ENCODE measurements at regions not wholly inside any gene's neighbourhood (a gene's known extent, or its start where the extent isn't known, plus 50 kb on each side); places are given as distances from the start of the nearest gene placed in this dataset.

GRCh38 chr5:175282611-175283225 is 161.3 kb downstream of the DRD1 start:
- no peak for DNase-seq

GRCh38 chr5:175281714-175282113 is 162.3 kb downstream of the DRD1 start:
- no peak for DNase-seq

- no peak for DNase-seq
Measured at GRCh38 chr5:175281257-175281656, 162.7 kb downstream of the DRD1 start.

GRCh38 chr5:175279506-175279905 is 164.5 kb downstream of the DRD1 start:
- no peak for DNase-seq

GRCh38 chr5:175275748-175276147 is 168.2 kb downstream of the DRD1 start:
- DNase-seq: no peak

- no peak for DNase-seq
Measured at GRCh38 chr5:175275097-175275496, 168.9 kb downstream of the DRD1 start.

- DNase-seq: no peak
Measured at GRCh38 chr5:175274171-175274570, 169.8 kb downstream of the DRD1 start.

GRCh38 chr5:175264406-175264805 is 179.6 kb downstream of the DRD1 start:
- DNase-seq: no peak

- DNase-seq: no peak
Measured at GRCh38 chr5:175263776-175264175, 180.2 kb downstream of the DRD1 start.

- DNase-seq: no peak
Measured at GRCh38 chr5:175261526-175261925, 182.5 kb downstream of the DRD1 start.

- no peak for DNase-seq
Measured at GRCh38 chr5:175261037-175261436, 182.9 kb downstream of the DRD1 start.

GRCh38 chr5:175257847-175258194 is 186.2 kb downstream of the DRD1 start:
- no peak for DNase-seq

GRCh38 chr5:175257128-175257846 is 186.7 kb downstream of the DRD1 start:
- DNase-seq: peak; percentile 25

GRCh38 chr5:175254155-175254554 is 189.8 kb downstream of the DRD1 start:
- peak; percentile 48 for DNase-seq

GRCh38 chr5:175253597-175253996 is 190.4 kb downstream of the DRD1 start:
- peak; percentile 52 for DNase-seq

GRCh38 chr5:175252234-175252805 is 191.7 kb downstream of the DRD1 start:
- DNase-seq: peak; percentile 52

GRCh38 chr5:175250426-175250825 is 193.6 kb downstream of the DRD1 start:
- no peak for DNase-seq

- DNase-seq: no peak
Measured at GRCh38 chr5:175248416-175248905, 195.5 kb downstream of the DRD1 start.

GRCh38 chr5:175246889-175247520 is 197.0 kb downstream of the DRD1 start:
- no peak for DNase-seq

- DNase-seq: peak; percentile 97
Measured at GRCh38 chr5:175246242-175246888, 197.6 kb downstream of the DRD1 start.

GRCh38 chr5:175243441-175243840 is 200.5 kb downstream of the DRD1 start:
- DNase-seq: no peak

- no peak for DNase-seq
Measured at GRCh38 chr5:175242207-175242606, 201.8 kb downstream of the DRD1 start.

GRCh38 chr5:175238326-175238725 is 205.7 kb downstream of the DRD1 start:
- DNase-seq: no peak
